GM21717 (cell line): ENCODE measurements at regions not wholly inside any gene's neighbourhood (a gene's known extent, or its start where the extent isn't known, plus 50 kb on each side); places are given as distances from the start of the nearest gene placed in this dataset.

Source experiments
- ATAC-seq: cut with Tn5 transposase; IDR thresholded peaks from one replicate; pipeline ENCODE4 v1.9.1; 2021; ENCODE audit warnings: mild to moderate bottlenecking, moderate library complexity; ENCODE audit not compliant: unreplicated experiment

DNA sequence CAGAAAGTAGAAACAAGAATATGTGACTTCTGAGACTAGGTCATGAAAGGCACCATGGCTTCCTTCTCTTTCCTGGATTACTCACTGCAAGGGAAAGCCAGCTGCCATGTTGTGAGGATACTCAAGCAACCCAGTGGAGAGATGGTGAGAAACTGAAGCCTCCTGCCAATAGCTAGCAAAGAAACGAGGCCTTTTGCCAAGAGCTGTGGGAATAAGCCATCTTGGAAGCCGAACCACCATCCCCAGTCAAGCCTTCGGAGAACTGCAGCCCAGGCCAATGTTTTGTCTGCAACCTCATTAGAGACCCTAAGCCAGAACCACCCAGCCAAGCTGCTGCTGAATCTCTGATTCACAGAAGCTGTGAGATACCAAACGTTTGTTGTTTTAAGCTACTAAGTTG is 104.7 kb upstream of the CRHR1 start:
- no peak for ATAC-seq

DNA sequence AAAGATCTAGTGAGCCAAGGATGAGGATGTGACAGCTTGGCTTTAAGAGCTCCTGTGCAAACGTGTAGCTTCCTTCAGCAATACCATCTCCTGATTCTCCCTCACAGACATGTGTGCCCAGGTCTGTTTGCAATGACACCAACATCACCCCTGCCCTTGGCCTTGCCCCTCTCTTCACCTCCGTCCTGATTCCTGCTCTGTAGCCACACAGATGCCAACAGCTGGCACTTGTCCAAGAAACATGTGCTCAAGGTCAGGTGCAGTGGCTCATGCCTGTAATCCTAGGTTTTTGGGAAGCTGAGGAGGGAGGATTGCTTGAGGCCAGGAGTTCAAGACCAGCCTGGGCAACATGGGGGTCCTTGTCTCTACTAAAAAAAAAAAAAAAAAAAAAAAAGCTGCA is 103.8 kb upstream of the CRHR1 start:
- no peak for ATAC-seq

DNA sequence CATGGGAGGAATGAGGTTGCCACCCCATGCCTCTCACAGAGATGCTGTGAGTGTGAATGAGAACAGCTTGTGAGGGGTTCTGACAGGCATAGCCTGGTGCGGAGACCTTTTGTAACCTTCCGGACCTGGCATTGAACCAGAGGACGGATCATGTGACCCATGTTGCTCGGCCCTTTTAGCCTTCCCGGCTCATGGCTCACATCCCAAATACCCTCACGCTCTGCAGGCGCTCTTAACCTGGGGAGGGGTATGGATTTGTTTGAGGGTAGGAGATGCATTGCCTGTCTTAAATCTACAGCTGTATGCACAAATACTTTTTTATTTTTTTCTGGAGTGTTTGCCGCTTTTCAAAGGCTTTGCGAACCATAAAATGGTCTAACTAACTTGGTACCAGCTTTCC is 102.4 kb upstream of the CRHR1 start:
- no peak for ATAC-seq

DNA sequence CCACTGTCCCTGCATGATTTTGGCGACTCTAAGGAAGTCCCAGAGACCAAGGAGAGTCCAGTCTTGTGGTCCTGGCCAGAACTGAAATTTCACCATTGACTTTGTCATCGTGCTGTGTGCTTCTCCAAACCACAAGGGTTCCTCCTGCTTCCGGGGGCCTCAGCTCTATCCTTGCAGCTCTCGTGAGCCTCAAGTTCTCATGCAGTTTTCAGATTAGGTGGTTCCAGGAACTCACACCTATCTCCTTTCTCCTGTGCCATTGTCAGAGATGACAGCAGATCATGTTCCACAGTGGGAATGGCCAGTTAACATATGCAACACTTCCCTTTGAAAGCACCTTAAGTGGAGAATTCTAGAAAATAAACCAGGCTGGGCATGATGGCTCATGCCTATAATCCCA is 97.9 kb upstream of the CRHR1 start:
- ATAC-seq, result no peak

DNA sequence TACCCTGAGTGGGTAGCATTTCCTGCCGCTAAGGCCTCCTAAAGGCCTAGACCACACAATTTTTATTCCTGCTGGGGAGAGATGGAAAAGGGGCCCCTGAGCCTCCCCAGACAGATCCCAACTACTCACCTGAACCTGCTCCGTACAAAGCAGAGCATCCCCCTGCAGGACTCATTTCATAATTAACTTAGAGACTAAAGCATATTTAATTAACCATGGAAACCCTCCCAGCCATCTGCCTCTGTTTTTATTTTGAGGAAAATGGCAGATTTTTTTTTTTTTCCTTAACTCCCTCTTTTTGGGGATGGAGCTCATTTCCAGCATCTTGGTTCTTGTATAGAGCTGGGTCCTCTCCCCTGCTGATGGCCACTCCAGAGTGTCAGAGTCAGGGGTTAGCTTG is 96.5 kb upstream of the CRHR1 start:
- no peak for ATAC-seq

DNA sequence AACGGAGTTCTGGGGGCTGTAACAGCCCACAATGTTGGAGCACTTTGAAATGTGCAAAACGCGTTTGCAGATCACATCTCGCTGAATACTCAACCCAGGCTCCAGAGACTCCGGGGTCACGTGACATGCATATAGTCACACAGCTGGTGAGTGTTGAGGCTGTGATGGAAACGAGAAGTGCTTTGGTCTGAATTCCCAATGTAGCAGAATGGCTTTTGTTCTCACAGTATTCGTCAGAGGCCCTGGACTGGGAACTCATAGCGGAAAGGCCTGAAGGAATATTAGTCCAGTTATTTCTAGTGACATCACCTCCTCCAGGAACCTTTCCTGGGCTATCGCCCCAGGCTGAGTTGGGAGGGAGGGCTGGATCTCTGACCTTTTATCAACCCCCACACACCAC is 95.8 kb upstream of the CRHR1 start:
- no peak for ATAC-seq

DNA sequence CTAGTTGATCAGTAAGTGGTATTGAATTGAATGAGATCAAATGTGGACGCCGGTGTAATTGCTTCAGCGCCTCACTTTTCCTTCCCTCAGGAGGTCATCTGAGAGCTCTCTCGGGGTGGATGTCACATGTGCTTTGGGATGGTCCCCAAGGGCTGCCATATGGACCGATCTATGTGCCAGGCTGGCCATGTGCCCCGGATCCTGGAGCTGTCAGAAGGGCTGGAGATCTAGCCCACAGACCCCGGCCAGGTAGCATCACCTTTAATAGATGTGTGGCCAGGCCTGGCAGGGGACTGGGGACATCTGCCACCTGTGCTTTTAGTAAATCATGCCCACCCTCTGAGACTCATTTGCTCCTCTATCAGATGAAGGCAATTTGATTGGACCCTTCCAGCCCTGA is 95.3 kb upstream of the CRHR1 start:
- no peak for ATAC-seq

DNA sequence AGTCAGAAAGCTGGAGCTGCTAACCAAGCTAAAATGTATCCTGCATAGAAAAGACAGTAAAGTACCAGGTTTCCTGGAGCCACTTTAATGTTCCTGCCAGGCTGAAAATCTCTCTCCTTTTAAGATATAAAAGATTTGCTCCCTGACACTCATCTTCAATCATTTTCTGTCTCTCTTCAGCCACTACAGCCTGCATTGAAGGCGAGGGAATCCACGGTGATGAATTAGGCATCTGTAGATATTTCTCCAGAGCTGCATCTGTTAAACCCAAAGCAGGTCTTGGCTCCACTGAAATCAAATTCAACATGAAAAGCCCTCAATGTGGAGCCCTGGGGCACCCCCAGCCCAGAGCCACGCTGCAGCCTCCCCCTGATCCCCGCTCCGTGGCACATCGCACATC is 94.7 kb upstream of the CRHR1 start:
- no peak for ATAC-seq

DNA sequence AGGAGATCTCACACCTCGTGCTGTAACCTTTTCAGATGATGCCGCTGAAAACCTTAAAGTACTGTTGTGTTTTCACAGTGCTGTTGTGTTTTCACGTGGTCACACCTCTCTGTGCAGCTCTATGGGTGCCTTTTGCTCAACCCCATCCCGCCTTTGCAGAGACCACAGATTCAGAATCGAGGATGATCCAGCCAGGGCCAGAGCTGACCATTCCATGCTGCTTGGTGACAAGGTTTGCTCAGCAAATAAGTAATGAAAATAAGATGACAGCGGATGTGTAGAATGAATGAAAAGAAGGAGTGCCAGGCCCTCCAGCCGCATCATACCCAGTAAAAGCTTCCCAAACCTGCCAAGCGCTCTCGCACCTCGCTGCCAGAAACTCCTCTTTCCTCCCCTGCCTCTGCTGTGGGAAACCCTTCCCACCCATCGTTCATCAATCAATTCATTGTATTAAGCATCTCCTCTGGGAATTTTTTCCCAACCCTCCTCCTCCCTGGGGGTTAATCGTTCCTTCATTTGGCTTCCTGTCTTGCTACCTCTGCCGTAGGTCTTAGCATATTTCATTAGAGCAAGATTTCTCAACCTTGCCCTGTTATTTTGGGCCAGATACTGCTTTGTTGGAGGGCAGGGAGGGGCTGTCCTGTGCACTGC is 93.4 kb upstream of the CRHR1 start:
- no peak for ATAC-seq

DNA sequence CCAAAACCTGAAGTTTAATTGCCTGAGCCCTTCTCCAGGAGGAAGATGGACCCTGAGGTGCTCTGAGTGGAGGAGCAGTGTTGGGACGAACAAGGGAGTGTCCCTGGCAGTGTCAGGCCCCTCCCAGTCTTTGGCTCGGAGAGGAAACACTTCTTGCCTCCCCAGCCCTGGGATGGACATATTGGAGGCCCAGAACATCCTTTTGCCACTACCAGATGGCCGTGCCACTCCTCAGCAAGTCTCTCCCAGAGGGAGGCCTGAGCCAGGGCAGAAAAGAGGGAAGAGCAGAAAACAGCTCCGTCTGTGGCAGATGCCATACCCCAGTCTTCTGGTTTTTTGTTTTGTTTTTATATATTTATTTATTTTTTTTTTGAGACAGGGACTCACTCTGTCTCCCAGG is 91.5 kb upstream of the CRHR1 start:
- ATAC-seq, result no peak

DNA sequence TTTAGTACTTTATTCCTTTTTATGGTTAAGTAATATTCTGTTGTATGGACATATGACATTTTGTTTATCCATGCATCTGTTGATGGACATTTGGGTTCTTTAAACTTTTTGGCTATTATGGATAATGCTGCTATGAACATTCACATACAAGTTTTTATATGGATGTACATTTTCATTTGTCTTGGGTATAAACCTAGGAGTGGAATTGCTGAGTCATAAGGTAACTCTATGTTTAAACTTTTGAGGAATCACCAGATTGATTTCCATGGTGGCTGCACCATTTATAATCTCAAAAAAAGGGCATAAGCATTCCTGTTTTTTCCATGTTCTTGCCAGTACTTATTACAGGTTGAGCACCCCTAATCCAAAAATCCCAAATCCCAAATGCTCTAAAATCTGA is 90.3 kb upstream of the CRHR1 start:
- no peak for ATAC-seq

DNA sequence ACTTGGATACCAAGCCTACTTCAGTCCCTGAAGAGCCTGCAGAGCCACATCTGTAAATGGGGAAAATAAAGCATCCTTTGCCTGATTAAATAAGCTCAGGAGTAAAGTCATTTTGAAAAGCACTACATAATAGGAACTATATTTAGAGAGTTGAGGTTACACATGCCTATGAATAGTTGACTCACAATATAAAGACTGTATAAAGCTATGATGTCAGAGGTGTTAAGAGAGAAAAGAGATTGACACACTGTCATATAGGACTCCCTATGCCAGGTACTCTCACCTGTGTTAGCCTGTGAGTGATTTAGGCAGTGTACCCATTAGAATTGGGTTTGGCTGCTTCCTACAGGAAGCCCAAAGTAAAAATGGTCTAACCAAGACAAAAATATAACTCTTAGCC is 87.7 kb upstream of the CRHR1 start:
- ATAC-seq, result no peak

DNA sequence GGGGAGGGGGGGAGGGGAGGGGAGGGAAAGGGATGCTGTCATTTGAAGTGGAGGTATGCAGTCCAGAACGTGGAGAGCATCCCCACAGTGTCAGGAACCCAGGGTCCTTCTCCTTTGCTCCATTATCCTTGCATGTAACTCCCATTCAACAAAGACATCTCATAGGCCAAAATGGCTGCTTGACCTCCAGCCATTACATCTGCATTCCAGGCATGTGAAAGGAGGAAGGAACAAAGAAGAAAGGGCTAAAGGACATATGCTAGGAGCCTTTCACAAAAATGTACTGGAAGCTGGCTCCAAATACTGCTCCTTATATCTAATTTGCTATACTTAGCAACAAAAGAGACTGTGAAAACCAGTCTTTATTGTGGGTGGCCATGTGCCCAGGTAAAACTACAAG is 87.0 kb upstream of the CRHR1 start:
- ATAC-seq, result no peak

DNA sequence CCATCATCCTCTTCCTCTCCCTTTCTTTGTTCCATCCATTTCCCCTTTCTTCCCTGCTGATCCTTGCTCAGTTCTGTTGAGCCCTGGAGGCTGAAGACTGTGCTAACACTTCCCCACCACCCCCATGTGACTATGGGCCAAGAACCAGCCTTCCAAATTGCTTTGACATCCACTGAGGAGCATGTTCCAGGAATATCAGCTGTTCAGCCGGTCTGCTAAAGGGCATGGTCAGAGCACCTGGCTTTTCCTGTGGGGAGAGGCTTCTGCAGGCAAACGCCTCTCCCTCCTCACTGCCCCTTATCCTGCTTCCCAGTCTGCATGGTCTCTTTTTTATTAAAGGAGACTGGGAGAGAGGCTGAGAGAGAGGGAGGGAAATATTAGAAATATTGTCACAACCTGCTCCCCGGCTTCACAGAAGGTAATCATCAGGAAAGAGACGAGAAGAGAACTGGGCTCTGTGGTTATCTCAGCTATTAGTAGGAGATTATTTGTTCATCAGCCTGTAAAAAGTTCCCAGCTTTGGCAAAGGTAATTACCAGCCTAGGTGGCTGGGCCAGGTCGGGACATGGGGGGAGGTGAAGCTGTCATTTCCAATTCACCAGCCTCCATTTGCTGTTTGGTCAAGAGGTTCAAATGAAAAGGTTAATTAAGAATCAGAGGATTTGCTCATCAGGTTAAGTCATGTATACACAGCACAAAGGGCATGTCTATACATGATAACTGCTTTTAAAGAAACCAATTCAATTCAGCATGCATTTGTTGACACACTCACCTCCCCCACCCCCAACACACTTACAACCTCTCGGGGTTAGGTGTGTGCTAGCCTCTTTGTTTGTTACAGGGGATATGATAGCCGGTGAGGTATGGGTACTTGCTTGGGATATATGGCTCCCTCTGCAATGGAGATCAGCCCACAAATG is 83.7 kb upstream of the CRHR1 start:
- no peak for ATAC-seq

DNA sequence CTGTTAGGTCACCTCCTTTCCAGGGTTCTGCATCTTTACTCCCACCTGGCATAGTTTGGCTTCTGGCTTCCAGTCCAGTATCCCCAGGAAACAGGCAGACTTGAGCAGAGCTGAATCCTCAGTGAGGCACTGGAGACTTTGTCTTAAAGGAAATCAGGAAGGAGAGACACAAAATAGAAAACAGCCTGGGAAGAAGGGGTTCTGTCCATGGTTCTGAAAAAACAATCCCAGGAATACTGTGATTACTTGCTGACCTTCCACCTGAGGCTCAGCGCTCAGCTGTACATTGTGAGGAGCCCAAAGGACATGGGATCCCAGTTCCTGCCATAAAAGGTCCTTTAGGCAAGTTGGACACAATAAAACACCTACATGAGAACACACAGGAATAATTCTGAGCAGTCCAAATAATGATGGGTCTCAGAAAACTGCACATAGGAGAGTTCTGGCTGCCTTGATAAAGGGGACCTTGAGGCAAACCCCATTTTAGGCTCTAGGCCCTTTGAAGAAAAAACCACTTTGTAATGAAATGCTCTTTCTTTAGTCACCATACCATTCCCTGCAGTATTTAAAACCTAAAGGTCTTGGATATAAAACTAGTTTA is 81.4 kb upstream of the CRHR1 start:
- ATAC-seq, result no peak

DNA sequence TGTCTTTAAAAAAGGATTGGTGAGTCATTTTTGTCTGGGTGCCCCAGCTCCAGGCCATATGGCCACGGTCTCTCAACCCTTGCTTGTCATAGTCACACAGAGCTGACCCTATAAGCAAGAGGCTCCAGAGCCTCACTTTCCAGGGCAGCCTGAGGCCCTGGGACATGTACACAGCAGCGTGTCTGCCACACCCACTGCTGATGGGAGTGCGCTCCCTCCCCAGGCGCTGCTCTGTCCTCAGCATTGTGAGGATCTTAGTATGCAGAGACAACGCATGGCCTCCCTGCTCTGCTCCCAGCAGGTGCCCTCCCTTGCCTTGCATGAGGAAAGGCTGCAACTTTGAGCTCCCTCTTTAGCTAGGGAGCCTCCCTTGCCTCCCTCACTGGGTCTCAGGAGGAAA is 80.8 kb upstream of the CRHR1 start:
- no peak for ATAC-seq

DNA sequence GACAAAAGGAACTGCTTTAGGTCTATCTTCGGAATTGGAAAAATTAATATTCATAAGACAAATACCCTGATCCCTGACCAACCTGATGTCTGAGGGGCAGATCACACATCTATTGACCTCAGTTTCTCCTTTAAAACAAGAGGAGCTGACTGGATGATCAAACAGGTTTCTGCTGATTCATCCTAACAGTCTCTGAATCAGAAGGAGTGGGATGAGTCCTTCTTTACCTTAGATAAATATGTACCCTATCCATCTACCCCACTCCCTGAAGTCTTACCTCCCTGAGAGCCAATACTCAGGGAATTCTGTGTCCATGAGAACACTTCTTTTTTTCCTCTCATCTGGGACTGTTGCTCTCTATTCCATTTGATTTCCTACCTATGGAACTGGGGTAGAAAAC is 80.3 kb upstream of the CRHR1 start:
- no peak for ATAC-seq

DNA sequence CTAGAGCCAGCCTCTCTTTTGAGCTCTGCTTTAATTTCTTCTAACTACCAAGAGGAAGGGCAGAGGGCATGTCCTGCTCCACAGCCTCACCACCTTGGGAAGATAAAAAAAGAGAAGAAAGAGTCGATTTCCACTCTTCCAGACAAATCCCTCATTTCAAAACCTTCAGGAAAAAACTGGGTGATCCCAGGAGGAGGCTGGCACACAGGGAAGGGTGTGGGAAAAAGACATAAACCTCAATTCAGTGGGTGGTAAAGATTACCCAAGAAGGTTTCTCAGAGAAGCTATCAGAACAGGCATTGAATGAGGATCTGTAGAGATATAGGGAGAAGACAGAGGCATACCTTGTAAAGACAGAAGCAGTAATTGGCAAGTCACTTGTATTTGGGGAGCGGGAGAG is 79.9 kb upstream of the CRHR1 start:
- no peak for ATAC-seq

DNA sequence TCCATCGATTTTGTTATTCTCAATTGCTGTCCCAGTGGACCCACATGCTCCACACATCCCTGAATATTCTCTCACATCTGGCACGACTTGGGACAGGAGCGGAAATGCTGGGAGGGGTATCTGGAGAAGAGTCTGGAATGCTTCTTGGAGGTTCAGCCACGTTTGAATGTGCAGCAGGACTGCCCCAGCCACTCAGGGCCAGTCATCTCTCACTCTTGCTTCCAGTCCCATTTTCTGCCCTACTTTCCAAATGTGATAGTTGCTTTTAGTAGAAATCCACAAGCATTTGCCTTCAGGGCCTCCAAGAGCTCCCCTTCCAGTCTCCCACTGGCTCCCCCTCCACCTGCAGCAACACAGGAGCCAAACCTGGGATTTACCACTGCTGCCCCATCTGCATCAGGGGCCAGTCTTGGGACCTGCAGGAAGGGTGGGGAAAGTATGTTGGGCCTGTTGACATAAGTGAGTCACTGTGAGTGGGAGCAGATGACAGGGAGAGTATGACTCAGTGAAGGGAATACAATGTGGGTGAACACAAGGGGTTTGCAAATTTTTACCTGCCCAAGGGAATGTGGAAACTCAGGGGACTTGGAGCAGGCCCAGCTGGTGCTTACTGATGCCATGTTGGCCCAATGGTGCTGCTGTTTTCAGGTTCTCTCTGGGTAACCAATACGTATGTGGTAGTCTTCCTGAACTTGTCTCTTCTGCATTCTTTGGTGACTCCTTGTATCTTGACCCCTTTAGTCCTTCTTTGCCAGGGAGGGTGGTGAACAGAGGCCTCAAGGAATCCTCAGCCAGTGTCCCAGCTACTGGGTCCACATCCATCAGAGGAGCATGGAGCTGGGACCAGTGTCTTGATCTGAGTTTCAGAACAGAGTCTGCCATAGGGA is 78.8 kb upstream of the CRHR1 start:
- no peak for ATAC-seq

DNA sequence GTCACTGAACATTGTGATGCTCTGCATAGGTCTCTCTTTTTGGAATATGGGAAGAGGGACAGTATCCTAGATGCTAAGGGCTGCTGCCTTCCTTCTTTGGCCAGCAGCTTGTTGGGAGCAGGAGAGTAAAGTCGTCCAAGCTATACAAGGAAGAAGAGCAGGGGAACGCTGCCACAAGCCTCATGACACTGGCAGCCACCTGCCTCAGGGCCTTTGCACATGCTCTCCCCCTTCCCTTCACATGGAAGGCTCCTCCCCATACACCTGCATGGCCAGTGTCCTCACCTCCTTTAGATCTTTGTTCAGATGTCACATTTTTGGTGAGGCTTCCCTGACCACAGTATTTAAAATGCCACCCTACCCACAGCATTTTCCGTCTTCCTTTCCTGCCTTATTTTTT is 78.1 kb upstream of the CRHR1 start:
- ATAC-seq, result no peak

DNA sequence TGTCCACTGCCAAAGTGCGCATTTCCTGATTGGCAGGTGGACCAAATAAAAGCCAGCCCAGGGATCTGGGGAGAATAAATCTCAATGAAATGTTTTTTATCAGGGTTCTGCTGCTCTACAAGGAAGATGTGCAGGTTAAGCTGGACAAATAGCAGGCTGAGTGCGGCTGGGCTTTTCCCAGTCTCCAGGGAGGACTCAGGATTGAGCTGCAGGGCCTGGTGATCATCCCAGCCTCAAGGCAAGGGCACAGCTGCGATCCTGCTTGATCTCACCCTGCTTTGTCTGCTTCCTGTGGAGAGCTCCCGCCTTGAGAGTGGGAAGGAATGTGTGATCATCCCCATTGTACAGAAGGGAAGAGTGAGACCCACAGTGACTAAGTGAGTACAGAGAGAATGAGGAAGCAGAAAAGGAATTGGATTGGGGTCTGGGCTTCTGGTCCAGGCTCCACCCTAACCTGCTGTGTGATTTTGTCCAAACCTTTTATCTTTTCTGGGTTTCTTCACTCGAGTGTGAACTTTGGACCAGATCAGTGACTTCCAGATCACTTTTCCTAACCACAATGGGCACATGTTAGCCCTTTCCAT is 75.3 kb upstream of the CRHR1 start:
- no peak for ATAC-seq
